Hepatic stellate cell (primary cell): ENCODE measurements at regions not wholly inside any gene's neighbourhood (a gene's known extent, or its start where the extent isn't known, plus 50 kb on each side); places are given as distances from the start of the nearest gene placed in this dataset.
A peak's percentile ranks its signal among the peaks of the same experiment; 100 is the strongest.
"Not testable (repeated sequence)": the region's sequence is repeated elsewhere in the genome, so short reads cannot be mapped to it uniquely, and the experiment has no call there.

Experiments
- DNase-seq: peaks from one replicate; pipeline ENCODE4 v3.0.0; 2011; ENCODE audit warnings: low spot score

GRCh38 chr10:35854661-35855060, 212.6 kb upstream of the FZD8 start:
- no peak for DNase-seq

- DNase-seq: no peak
Observed at GRCh38 chr10:35852721-35853120, 210.6 kb upstream of the FZD8 start.

GRCh38 chr10:35848412-35848811, 206.3 kb upstream of the FZD8 start:
- DNase-seq: no peak

- DNase-seq: no peak
Observed at GRCh38 chr10:35844686-35845085, 202.6 kb upstream of the FZD8 start.

- DNase-seq: peak; percentile 4
Observed at GRCh38 chr10:35843524-35844181, 201.6 kb upstream of the FZD8 start.

- DNase-seq: no peak
Observed at GRCh38 chr10:35838054-35838453, 196.0 kb upstream of the FZD8 start.

GRCh38 chr10:35835545-35835944, 193.4 kb upstream of the FZD8 start:
- DNase-seq: no peak

- no peak for DNase-seq
Observed at GRCh38 chr10:35834877-35835494, 192.9 kb upstream of the FZD8 start.

GRCh38 chr10:35827783-35828182, 185.7 kb upstream of the FZD8 start:
- DNase-seq: no peak

- no peak for DNase-seq
Observed at GRCh38 chr10:35824704-35825103, 182.6 kb upstream of the FZD8 start.

GRCh38 chr10:35822316-35822715, 180.2 kb upstream of the FZD8 start:
- DNase-seq: peak; percentile 34

- no peak for DNase-seq
Observed at GRCh38 chr10:35821339-35821911, 179.3 kb upstream of the FZD8 start.

GRCh38 chr10:35819736-35820135, 177.6 kb upstream of the FZD8 start:
- DNase-seq: no peak

GRCh38 chr10:35819011-35819410, 176.9 kb upstream of the FZD8 start:
- DNase-seq: no peak

- not testable (repeated sequence) for DNase-seq
Observed at GRCh38 chr10:35817109-35817508, 175.0 kb upstream of the FZD8 start.

- DNase-seq: no peak
Observed at GRCh38 chr10:35813219-35813618, 171.1 kb upstream of the FZD8 start.

- DNase-seq: no peak
Observed at GRCh38 chr10:35808344-35808743, 166.2 kb upstream of the FZD8 start.

GRCh38 chr10:35803046-35803445, 160.9 kb upstream of the FZD8 start:
- DNase-seq: no peak

- DNase-seq: no peak
Observed at GRCh38 chr10:35797187-35797586, 155.1 kb upstream of the FZD8 start.

GRCh38 chr10:35795131-35795824, 153.2 kb upstream of the FZD8 start:
- no peak for DNase-seq

- DNase-seq: peak; percentile 24
Observed at GRCh38 chr10:35794703-35795102, 152.6 kb upstream of the FZD8 start.

GRCh38 chr10:35792291-35792690, 150.2 kb upstream of the FZD8 start:
- DNase-seq: no peak

GRCh38 chr10:35789996-35790395, 147.9 kb upstream of the FZD8 start:
- DNase-seq: peak; percentile 30
